RPMI8226 (cell line): ENCODE measurements at regions not wholly inside any gene's neighbourhood (a gene's known extent, or its start where the extent isn't known, plus 50 kb on each side); places are given as distances from the start of the nearest gene placed in this dataset.
"Not testable (repeated sequence)": the region's sequence is repeated elsewhere in the genome, so short reads cannot be mapped to it uniquely, and the experiment has no call there.

ENCODE experiments used
- DNase-seq: peaks from one replicate; pipeline ENCODE4 v3.0.0-alpha.2; 2015

DNA sequence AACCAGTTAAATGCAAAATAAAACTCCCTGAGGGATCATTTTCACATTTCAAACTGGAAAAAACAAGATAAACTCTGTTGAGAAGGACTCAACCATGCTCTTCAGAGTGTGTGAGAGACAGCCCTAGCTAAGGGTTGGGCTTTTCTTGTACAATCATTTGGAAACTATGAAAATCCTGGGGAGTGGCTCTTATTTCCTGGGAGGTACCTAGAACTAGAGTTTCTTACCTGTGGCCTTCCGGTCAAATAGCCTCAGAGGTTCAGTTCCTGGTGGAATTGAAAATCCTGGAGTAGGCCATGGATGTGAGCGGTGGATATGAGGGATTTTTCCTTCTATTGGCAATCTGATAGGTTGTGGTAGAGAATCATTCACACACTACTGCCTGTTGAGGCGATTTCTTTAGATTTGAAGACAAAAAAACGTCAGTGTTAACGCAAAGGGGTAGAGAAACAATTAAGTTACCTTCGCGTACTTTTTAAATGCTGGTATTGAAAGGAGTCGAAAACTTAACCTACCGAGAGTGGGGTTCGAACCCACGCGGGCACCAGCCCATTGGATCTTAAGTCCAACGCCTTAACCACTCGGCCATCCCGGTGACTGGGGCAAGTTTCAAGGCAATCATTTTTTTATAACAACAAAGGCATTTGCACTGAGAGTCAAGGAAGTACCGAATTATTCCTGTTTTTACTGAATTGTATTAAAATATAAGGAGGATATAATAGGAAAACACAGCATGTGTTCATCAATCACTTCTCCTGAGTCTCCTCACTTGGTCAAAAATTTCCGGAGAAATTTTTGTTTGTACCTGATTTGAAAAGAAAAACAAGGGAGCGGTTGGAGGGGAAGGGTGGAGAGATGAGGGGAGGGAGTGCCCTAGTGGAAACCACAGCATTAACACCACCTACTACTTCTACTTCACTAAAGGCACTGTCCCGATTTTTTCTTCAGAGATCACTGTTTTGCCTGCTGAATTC, 191.3 kb downstream of the OR2B2 start:
- DNase-seq, result peak; percentile 63

DNA sequence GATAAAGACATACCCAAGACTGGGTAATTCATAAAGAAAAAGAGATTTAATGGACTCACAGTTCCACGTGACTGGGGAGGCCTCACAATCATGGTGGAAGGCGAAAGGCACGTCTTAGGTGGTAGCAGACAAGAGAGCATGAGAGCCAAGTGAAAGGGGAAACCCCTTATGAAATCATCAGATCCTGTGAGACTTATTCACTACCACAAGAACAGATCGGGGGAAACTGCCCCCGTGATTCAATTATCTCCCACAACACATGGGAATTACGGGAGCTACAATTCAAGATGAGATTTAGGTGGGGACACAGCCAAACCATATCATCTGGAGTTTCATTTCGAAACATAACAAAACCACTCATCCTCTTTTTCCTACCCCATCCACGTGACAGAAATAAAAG, 193.2 kb downstream of the OR2B2 start:
- DNase-seq, result not testable (repeated sequence)

DNA sequence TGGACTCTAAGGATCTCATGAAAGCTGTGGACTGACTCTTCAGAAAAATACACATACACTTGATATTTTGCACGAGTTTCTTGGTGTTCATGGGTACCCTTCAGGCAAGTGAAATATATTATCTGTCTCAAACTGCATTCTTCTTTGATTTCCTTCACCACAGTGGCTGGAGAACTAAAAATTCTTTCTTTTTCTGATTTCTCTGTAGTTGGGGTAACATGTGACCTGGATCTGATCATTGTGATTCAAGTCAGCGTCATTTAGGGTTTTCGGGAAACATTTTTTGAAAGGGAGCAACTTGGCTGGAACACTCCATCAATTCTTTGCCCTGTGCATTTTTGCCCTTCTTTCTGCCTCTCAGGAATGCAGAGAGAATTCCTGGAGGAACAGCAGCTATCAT, 205.8 kb downstream of the OR2B2 start:
- no peak for DNase-seq

- no peak for DNase-seq
These were observed 211.9 kb downstream of the OR2B2 start for GRCh38 chr6:27700337-27700736.

GRCh38 chr6:27694547-27694874, 217.7 kb downstream of the OR2B2 start:
- DNase-seq, result no peak

DNA sequence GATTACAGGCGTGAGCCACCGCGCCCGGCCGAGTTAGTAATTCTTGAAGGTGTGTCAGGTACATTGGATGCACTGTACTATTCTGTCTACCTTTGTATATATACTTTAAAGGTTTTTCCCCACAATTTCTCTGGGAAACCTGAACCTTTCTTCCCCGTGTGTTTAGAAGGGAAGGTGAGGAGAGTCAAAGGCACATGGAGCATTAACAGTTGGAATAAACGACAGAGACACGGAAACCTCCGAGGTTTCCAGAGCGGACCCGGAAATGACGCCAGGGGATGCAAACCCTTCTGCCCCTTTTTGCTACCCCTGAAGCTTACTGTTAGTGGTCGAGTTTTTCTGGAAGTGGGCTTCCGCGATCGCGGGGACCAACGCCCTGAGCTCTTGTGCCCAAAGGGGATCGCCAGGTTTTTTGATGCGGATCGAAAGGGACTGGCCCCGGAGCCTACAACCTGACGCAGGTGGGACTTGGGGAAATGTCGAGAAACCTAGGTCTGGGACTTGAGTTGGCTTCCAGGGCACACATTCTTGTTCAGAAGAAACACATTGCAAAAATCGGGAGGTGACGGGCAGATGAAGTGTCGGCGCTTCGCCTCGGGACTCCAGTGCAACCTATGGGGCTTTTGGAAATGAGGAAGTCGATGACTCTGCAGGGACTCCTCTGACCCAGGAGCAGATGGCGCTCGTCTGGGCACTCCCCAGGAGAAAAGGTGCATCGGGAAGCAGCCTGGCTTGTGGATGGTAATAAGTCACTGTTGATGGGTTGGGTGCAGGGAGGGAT, 218.2 kb downstream of the OR2B2 start:
- DNase-seq, result peak; percentile 49

DNA sequence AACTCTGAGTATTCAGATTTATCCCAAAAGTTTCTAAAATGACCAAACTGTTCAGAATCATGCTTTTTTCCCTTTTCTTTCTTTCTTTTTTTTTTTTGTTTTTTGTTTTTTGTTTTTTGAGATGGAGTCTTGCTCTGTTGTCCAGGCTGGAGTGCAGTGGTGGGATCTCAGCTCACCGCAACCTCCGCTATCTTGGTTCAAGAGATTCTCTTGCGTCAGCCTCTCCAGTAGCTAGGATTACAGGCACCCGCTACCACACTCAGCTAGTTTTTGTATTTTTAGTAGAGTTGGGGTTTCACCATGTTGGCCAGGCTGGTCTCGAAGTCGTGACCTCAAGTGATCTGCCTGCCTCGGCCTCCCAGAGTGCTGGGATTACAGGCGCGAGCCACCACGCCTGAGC, 219.2 kb upstream of the ZNF184 start:
- not testable (repeated sequence) for DNase-seq

DNA sequence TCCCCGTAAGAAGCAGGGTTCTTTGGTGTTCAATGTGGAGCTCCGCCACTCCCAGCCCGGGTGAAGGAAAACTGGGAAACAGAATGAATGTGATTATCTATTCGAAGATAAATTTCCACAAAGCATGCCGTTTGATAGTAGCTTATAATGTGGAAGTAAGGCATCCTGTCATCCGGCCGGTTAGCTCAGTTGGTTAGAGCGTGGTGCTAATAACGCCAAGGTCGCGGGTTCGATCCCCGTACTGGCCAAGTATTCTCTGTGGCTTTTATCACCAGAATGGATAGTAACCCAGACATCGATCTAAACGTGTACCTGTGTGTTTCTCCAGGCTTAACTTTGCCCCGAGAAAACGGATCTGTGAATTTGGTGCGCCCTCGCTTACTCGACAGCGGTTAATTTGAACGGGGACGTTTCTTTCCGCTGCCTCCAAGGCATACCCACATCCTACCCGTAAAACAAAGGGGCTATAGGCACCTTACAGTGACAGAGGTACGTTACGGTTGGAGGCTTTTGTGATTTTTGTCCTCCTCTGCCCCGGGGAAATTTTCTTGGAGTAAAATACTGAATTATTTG, 215.2 kb upstream of the ZNF184 start:
- DNase-seq, result peak; percentile 93

- peak; percentile 92 for DNase-seq
These were observed 214.5 kb upstream of the ZNF184 start for GRCh38 chr6:27687154-27688013.

DNA sequence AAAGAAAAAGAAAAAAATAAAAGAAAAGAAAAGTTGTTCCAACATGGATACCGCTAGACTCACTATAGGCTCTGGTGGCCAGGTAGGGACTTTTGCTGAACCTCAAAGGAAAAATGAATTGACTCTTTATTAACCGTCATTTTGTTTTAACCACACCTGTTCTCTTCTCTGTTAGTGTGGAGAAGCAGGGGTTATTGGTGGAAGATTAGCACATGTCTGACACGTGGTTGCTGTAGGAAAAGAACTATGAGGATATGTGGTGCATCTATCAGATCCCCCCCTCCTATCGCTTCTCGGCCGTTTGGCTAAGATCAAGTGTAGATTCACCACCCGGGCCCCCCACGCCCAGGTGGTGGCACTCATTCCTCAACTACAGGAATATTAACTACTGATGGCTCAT, 212.4 kb upstream of the ZNF184 start:
- DNase-seq, result no peak

DNA sequence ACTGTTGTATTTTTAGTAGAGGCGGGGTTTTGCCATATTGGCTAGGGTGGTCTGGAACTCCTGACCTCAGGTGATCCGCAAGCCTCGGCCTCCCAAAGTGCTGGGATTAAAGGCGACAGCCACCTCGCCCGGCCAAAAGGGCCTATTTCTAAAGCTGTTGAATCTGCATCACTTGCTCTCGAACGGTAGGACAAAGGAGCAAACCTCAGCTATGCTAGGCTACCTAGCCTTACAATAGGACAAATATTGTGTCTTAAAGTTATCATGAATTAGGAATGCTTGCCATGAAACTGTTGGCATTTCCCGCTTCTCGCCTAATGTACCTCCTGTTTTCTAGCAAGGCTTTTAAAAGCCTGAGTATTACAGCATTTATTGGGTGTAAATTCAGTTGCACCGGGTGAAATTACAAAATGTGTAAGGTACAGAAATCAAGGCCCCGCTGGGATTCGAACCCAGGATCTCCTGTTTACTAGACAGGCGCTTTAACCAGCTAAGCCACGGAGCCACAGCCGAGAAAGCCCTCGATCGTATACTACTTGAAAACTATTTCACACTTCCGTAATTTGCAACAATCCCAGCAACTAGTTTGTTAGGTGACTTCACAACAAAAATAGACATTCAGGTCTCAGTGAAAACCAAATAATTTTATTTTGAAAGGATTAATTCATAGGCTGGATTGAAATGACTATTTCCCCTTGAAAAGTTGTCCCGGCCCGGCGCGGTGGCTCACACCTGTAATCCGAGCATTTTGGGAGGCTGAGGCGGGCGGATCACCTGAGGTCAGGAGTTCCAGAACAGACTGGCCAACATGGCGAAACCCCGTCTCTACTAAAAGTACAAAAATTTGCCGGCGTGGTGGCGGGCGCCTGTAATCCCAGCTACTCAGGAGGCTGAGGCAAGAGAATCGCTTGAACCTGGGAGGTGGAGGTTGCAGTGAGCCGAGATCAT, 211.6 kb upstream of the ZNF184 start:
- DNase-seq, result peak; percentile 92

GRCh38 chr6:27679964-27680694, 207.2 kb upstream of the ZNF184 start:
- DNase-seq, result no peak

DNA sequence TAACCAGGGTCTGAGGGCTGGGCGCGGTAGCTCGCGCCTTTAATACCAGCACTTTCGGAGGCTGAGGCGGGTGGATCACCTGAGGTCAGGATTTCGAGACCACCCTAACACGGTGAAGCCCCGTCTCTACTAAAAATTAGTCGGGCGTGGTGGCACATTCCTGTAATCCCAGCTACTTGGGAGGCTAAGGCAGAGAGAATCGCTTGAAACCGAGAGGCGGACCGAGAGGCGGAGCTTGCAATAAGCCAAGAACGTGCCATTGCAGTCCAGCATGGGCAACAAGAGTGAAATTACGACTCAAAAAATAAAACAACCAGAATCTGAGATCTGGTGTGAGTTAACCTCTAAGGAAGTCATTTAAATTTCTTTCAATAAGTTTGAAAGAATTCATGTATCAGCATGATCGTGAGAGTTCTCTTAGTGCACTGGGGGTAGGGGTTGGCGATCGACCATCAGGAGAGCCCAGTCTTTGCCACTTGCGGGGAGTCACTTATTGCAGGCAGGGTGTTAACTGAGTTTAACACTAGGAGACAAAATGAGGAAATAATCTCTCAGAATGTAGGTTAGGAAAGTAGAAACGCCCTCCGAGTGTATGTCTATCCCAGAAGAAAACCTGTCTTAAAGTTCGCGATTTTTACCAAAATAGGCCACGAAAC, 206.5 kb upstream of the ZNF184 start:
- DNase-seq, result no peak

- DNase-seq, result no peak
These were observed 205.6 kb upstream of the ZNF184 start for GRCh38 chr6:27678469-27678868.

DNA sequence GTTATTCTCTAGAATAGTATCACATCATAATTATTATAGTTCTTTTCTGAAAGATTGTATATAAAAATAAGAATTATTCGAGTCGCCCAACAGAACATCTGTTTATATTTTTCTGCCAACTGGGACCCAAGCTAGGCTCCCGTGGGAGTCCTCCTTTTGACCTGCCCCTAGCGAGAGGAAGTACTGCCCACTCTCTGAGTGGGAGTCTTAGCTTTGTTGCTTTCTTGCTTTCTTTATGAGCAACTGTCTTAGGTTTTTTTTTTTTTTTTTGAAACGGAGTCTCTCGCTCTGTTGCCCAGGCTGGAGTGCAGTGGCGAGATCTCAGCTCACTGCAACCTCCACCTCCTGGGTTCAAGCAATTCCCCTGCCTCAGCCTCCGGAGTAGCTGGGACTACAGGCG, 202.0 kb upstream of the ZNF184 start:
- DNase-seq, result no peak

DNA sequence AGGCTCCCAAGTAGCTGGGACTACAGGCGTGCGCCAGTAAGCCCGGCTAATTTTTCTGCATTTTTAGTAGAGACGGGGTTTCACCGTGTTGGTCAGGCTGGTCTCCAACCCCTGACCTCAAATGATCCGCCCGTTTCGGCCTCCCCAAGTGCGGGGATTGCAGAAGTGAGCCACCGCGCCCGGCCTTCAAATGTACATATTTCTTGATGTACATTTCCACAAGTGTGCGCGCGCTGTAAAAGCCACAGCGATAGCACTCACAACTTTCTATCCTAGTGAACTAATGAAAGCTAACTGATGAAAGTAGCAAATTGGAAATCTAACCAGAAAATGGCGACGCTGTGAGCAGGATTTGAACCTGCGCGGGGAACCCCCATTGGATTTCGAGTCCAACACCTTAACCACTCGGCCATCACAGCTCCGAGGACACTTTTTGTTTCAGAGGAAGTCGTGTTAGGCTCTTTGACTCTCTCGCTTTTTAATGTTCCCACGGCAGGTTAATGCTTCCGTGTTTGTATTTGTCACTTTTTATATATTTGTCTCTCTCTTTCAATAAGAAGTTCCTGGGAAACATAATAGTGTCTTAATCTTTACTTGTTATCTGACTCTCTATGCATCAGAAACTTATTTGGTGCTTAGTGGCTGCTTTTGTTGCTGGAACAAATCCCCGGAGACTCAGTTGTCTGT, 199.4 kb upstream of the ZNF184 start:
- DNase-seq, result peak; percentile 92

DNA sequence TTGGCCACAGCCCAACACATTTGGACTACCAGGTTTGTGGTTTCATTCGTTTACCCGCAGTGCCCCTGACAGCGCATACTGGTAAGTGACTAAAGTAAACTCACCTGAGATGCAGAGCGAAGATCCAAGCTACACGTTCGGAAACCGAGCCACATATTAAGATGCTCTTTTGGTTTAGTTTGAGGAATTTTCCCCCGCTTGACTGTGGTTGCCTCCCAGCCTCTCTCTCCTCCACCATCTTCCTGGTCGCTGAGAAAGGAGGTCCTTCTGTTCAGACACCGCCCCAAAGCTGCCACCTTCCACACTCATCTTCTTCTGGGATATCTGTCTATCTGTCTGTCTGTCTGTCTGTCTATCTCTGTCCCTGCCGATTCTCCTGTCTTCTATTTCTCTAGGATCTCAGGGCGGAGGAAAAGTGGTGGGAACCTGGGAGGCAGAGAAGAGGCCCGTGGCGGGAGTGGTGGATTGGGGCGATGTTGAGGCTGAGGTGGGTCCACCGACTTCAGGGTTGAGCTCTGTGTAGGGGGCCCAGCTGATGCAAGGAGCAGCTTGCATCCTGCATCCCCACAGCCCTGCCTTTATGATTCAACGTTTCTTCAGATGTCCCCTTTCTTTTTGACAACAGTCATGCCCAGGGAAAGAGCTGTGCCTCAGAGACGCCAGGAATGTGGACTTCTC, 196.9 kb upstream of the ZNF184 start:
- peak; percentile 67 for DNase-seq

DNA sequence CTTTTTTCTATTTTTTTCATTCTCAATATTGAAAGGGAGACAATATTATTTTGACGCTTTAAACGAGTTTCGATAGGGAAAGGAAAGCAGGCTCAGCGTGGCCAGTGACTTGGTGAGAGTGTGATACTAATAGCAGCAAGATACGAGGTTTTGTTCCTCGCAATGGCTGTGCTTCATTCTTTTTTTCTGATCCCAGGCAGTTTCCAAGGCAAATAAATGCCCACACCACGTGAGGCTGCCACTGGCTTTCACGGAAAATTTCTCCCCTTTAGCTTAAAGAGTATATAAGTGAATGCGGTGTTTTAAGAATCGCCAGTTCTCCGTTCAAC, 196.4 kb upstream of the ZNF184 start:
- no peak for DNase-seq
